Smooth muscle cell (in vitro differentiated cells): ENCODE measurements at regions not wholly inside any gene's neighbourhood (a gene's known extent, or its start where the extent isn't known, plus 50 kb on each side); places are given as distances from the start of the nearest gene placed in this dataset.

Experiments
- DNase-seq: peaks from one replicate; lab custom pipeline; 2025; ENCODE audit not compliant: unreplicated experiment; lab: John Stamatoyannopoulos, UW
- H2AFZ ChIP-seq: fragments of 200-600 bp; sonication (generic); 2 replicates; pipeline ENCODE4 v1.6.0; 2016; ENCODE audit warnings: antibody characterized with exemption, low read depth, mild to moderate bottlenecking
- H3F3A ChIP-seq: fragments of 200-600 bp; sonication (generic); 2 replicates; pipeline ENCODE4 v1.6.0; 2017; ENCODE audit warnings: antibody characterized with exemption, low read depth
- H3K27ac ChIP-seq: fragments of 200-600 bp; sonication (generic); 2 replicates; pipeline ENCODE4 v1.5.1; 2016; ENCODE audit warnings: low read depth, mild to moderate bottlenecking
- H3K27me3 ChIP-seq: fragments of 200-600 bp; sonication (generic); 2 replicates; pipeline ENCODE4 v1.6.1; 2016; ENCODE audit warnings: low read depth, mild to moderate bottlenecking
- H3K36me3 ChIP-seq: fragments of 200-600 bp; sonication (generic); 2 replicates; pipeline ENCODE4 v1.5.1; 2016; ENCODE audit warnings: low read depth
- H3K4me1 ChIP-seq: fragments of 200-600 bp; sonication (generic); 2 replicates; pipeline ENCODE4 v1.5.1; 2016; ENCODE audit warnings: low read depth
- H3K4me2 ChIP-seq: fragments of 200-600 bp; sonication (generic); 2 replicates; pipeline ENCODE4 v1.6.0; 2016; ENCODE audit warnings: mild to moderate bottlenecking
- H3K4me3 ChIP-seq: fragments of 200-600 bp; sonication (generic); 2 replicates; pipeline ENCODE4 v1.5.1; 2016; ENCODE audit warnings: mild to moderate bottlenecking
- H3K79me2 ChIP-seq: fragments of 200-600 bp; sonication (generic); 2 replicates; pipeline ENCODE4 v1.6.0; 2016; ENCODE audit warnings: low read depth, mild to moderate bottlenecking
- H3K9ac ChIP-seq: fragments of 200-600 bp; sonication (generic); 2 replicates; pipeline ENCODE4 v1.6.0; 2016; ENCODE audit warnings: low read depth
- H3K9me3 ChIP-seq: fragments of 200-600 bp; sonication (generic); replicated peaks from 2 replicates; pipeline ENCODE4 v1.5.1; 2016; ENCODE audit warnings: low read depth
- H4K20me1 ChIP-seq: fragments of 200-600 bp; sonication (generic); 2 replicates; pipeline ENCODE4 v1.6.0; 2016; ENCODE audit warnings: low read depth
- CTCF ChIP-seq: fragments of 200-600 bp; sonication (generic); IDR thresholded peaks from 2 replicates; pipeline ENCODE4 v1.5.1; 2017; ENCODE audit warnings: borderline replicate concordance, mild to moderate bottlenecking, antibody characterized with exemption; ENCODE audit not compliant: insufficient read depth, poor library complexity, severe bottlenecking
- WGBS: methylation state at CpG from one replicate; pipeline ENCODE4 v1.1.7; 2016; ENCODE audit warnings: low lambda C conversion rate; 5-methylcytosine and 5-hydroxymethylcytosine counted together

- Histone ChIP-seq H4K20me1 (no peaks in the 10 kb centered on the region), H3K9me3 (no peaks in the 10 kb centered on the region), H3K36me3 (no peaks in the 10 kb centered on the region), H3K4me2 (peak overlapping the region; percentile 13), H3K4me1 (no peaks in the 10 kb centered on the region), H3K27ac (peak overlapping the region; percentile 4), H3K27me3 (no peaks in the 10 kb centered on the region), H3K4me3 (no peak overlapping the region), H3F3A (no peaks in the 10 kb centered on the region), H3K79me2 (no peaks in the 10 kb centered on the region), H2AFZ (no peak overlapping the region), H3K9ac (no peak overlapping the region)
- no peak for TF ChIP-seq CTCF
- DNase-seq: no peak
- WGBS: 41% methylated on average over 4 of the region's 4 CpGs
Observed at GRCh38 chr2:217383620-217384019, 523.8 kb upstream of the TNP1 start.

GRCh38 chr2:217382794-217383193, 522.9 kb upstream of the TNP1 start:
- H3K36me3 ChIP-seq: no peaks in the 10 kb centered on the region
- no peak for DNase-seq
- TF ChIP-seq CTCF: no peak
- no peak overlapping the region for H3K4me3 ChIP-seq
- H3K79me2 ChIP-seq: no peaks in the 10 kb centered on the region
- no peak overlapping the region for H2AFZ ChIP-seq
- H3K9me3 ChIP-seq: no peaks in the 10 kb centered on the region
- H3K9ac ChIP-seq: no peak overlapping the region
- 45% methylated on average over 5 of the region's 5 CpGs for WGBS
- peak overlapping the region; percentile 3 for H3K27ac ChIP-seq
- peak overlapping the region; percentile 38 for H3K4me2 ChIP-seq
- H3K4me1 ChIP-seq: no peaks in the 10 kb centered on the region
- H4K20me1 ChIP-seq: no peaks in the 10 kb centered on the region
- no peaks in the 10 kb centered on the region for H3F3A ChIP-seq
- no peaks in the 10 kb centered on the region for H3K27me3 ChIP-seq

- H3K27ac ChIP-seq: no peak overlapping the region
Observed at GRCh38 chr2:217379807-217380206, 519.9 kb upstream of the TNP1 start.

More at GRCh38 chr2:217379807-217380206, 519.9 kb upstream of the TNP1 start:
- Histone ChIP-seq H3K9me3 (no peaks in the 10 kb centered on the region), H3K9ac (no peak overlapping the region), H3K36me3 (no peaks in the 10 kb centered on the region), H4K20me1 (no peaks in the 10 kb centered on the region), H2AFZ (no peak overlapping the region), H3K27me3 (no peaks in the 10 kb centered on the region), H3K4me2 (no peak overlapping the region), H3K4me1 (no peaks in the 10 kb centered on the region), H3K79me2 (no peaks in the 10 kb centered on the region), H3F3A (no peaks in the 10 kb centered on the region), H3K4me3 (no peak overlapping the region)
- TF ChIP-seq CTCF: no peak
- DNase-seq: no peak
- WGBS: over 99% methylated on average over 6 of the region's 6 CpGs
